CD4-positive, alpha-beta T cell treated with Interleukin-6 for 4 hours (primary cell): ENCODE measurements at regions not wholly inside any gene's neighbourhood (a gene's known extent, or its start where the extent isn't known, plus 50 kb on each side); places are given as distances from the start of the nearest gene placed in this dataset.
"Not testable (repeated sequence)": the region's sequence is repeated elsewhere in the genome, so short reads cannot be mapped to it uniquely, and the experiment has no call there.

Experiments
- DNase-seq: peaks from one replicate; pipeline ENCODE4 v3.0.0-alpha.2; 2020; ENCODE audit warnings: mixed read lengths

- DNase-seq = no peak
Observed at GRCh38 chr12:83276904-83277303, 590.2 kb downstream of the TMTC2 start.

GRCh38 chr12:83271201-83271600 lies 584.5 kb downstream of the TMTC2 start:
- no peak for DNase-seq

GRCh38 chr12:83265808-83266207 lies 579.1 kb downstream of the TMTC2 start:
- DNase-seq = no peak

- DNase-seq = no peak
Observed at GRCh38 chr12:83261998-83262397, 575.3 kb downstream of the TMTC2 start.

GRCh38 chr12:83260126-83260525 lies 573.4 kb downstream of the TMTC2 start:
- not testable (repeated sequence) for DNase-seq

GRCh38 chr12:83257726-83258125 lies 571.0 kb downstream of the TMTC2 start:
- DNase-seq = no peak

GRCh38 chr12:83256562-83256961 lies 569.9 kb downstream of the TMTC2 start:
- DNase-seq = no peak

GRCh38 chr12:83250866-83251265 lies 564.2 kb downstream of the TMTC2 start:
- no peak for DNase-seq

- DNase-seq = no peak
Observed at GRCh38 chr12:83245156-83245555, 558.5 kb downstream of the TMTC2 start.

- DNase-seq = no peak
Observed at GRCh38 chr12:83244001-83244400, 557.3 kb downstream of the TMTC2 start.

- not testable (repeated sequence) for DNase-seq
Observed at GRCh38 chr12:83233987-83234386, 547.3 kb downstream of the TMTC2 start.

GRCh38 chr12:83226960-83227359 lies 540.3 kb downstream of the TMTC2 start:
- DNase-seq = not testable (repeated sequence)

- no peak for DNase-seq
Observed at GRCh38 chr12:83225806-83226205, 539.1 kb downstream of the TMTC2 start.

GRCh38 chr12:83224012-83224411 lies 537.3 kb downstream of the TMTC2 start:
- DNase-seq = no peak

- DNase-seq = no peak
Observed at GRCh38 chr12:83220774-83221173, 534.1 kb downstream of the TMTC2 start.

- DNase-seq = no peak
Observed at GRCh38 chr12:83216230-83216629, 529.5 kb downstream of the TMTC2 start.

GRCh38 chr12:83214185-83214584 lies 527.5 kb downstream of the TMTC2 start:
- no peak for DNase-seq

- DNase-seq = no peak
Observed at GRCh38 chr12:83210933-83211332, 524.2 kb downstream of the TMTC2 start.

- no peak for DNase-seq
Observed at GRCh38 chr12:83199069-83199468, 512.4 kb downstream of the TMTC2 start.

- no peak for DNase-seq
Observed at GRCh38 chr12:83198291-83199015, 511.7 kb downstream of the TMTC2 start.

GRCh38 chr12:83197483-83197914 lies 510.8 kb downstream of the TMTC2 start:
- DNase-seq = no peak

GRCh38 chr12:83196694-83197350 lies 510.1 kb downstream of the TMTC2 start:
- no peak for DNase-seq

- no peak for DNase-seq
Observed at GRCh38 chr12:83190631-83191390, 504.1 kb downstream of the TMTC2 start.

GRCh38 chr12:83186419-83186818 lies 499.7 kb downstream of the TMTC2 start:
- no peak for DNase-seq
